HepG2 (cell line): ENCODE measurements at regions not wholly inside any gene's neighbourhood (a gene's known extent, or its start where the extent isn't known, plus 50 kb on each side); places are given as distances from the start of the nearest gene placed in this dataset.

Experiments
- ATAC-seq: fragments of 200-7000 bp; cut with Tn5 transposase; 3 replicates; pipeline ENCODE4 v1.9.1; 2020; ENCODE audit warnings: mild to moderate bottlenecking, moderate library complexity
- BruUV-seq: library from RNA; stranded (reverse); fragments of 400-500 nt; replicated peaks from 2 replicates; lab custom pipeline; 2021; lab: Mats Ljungman, UMichigan
- CTCF ChIA-PET: fragments of 300-600 bp; formaldehyde crosslinking; extraction: SDS; loops from one replicate; lab custom pipeline; 2021; ENCODE audit warnings: low total read pairs, inconsistent platforms, low intra/inter-chr PET ratio; lab: Yijun Ruan, JAX
- POLR2A ChIA-PET: fragments of 350-600 bp; sonication (Branson Sonifier 250); formaldehyde crosslinking; loops from one replicate; lab custom pipeline; 2020; ENCODE audit warnings: antibody characterized with exemption, inconsistent platforms; lab: Yijun Ruan, JAX
- DNase-seq: peaks from one replicate; pipeline ENCODE4 v3.0.0-alpha.2; 2015; ENCODE audit warnings: low spot score
- FAIRE-seq: peaks from 3 replicates; lab custom pipeline; 2011; peaks lifted over from hg19 to GRCh38; lab: Jason Lieb, UNC
- H2AFZ ChIP-seq: one replicate; pipeline ENCODE4 v1.6.1; 2011; ENCODE audit warnings: low read length, inconsistent platforms
- H3K27ac ChIP-seq: fragments of 300-600 bp; 3 replicates; pipeline ENCODE4 v1.8.0; 2011; ENCODE audit warnings: mixed run types, mild to moderate bottlenecking, mixed read lengths, low read length, inconsistent platforms; ENCODE audit not compliant: insufficient read depth; ENCODE audit errors: extremely low read length
- H3K27me3 ChIP-seq, 2 experiments: fragments of 200-600 bp in 1 of 2; 2 replicates in 1 of 2; 3 replicates in 1 of 2; pipeline versions ENCODE4 v1.6.0 to v1.8.0; 2011; ENCODE audit warnings: low read length in 2 of 2, mild to moderate bottlenecking in 2 of 2, moderate library complexity in 2 of 2, inconsistent platforms in 1 of 2; ENCODE audit not compliant: insufficient read depth in 2 of 2, control insufficient read depth in 1 of 2
- H3K36me3 ChIP-seq, 2 experiments: fragments of 200-600 bp in 1 of 2; replicated peaks in 1 of 2; 2 replicates in 1 of 2; 3 replicates in 1 of 2; pipeline versions ENCODE4 v1.5.1 to v1.8.0; 2011; ENCODE audit warnings: low read length in 2 of 2, inconsistent platforms in 1 of 2; ENCODE audit not compliant: insufficient read depth in 2 of 2, control insufficient read depth in 1 of 2
- H3K4me1 ChIP-seq: 2 replicates; pipeline ENCODE4 v1.5.1; 2012; ENCODE audit warnings: low read length, inconsistent platforms; ENCODE audit not compliant: insufficient read depth
- H3K4me2 ChIP-seq: 2 replicates; pipeline ENCODE4 v1.6.0; 2011; ENCODE audit warnings: low read depth, low read length, inconsistent platforms
- H3K4me3 ChIP-seq, 3 experiments: fragments of 200-600 bp in 1 of 3; sonication (generic), shearing (Covaris generic) in 1 of 3; replicated peaks in 1 of 3; 2 replicates each; pipeline ENCODE4 v1.5.1; 2011 to 2016; ENCODE audit warnings: low read length in 3 of 3, inconsistent platforms in 2 of 3, low read depth in 2 of 3, mild to moderate bottlenecking in 2 of 3, control low read depth in 1 of 3, mixed read lengths in 1 of 3; ENCODE audit not compliant: insufficient read depth in 1 of 3
- H3K79me2 ChIP-seq: one replicate; pipeline ENCODE4 v1.6.1; 2011; ENCODE audit warnings: low read length, inconsistent platforms; ENCODE audit not compliant: insufficient read depth
- H3K9ac ChIP-seq: 2 replicates; pipeline ENCODE4 v1.6.0; 2011; ENCODE audit warnings: mild to moderate bottlenecking, low read depth, low read length, inconsistent platforms; ENCODE audit not compliant: insufficient read depth
- H3K9me3 ChIP-seq: 2 replicates; pipeline ENCODE4 v1.5.1; 2012; ENCODE audit warnings: mild to moderate bottlenecking, low read length
- H4K20me1 ChIP-seq: 2 replicates; pipeline ENCODE4 v1.6.0; 2011; ENCODE audit warnings: inconsistent platforms, mild to moderate bottlenecking, low read length, moderate library complexity; ENCODE audit not compliant: insufficient read depth
- HMG20B ChIP-seq: conservative IDR thresholded peaks from 2 replicates; pipeline ENCODE4 v1.6.1; 2016; ENCODE audit warnings: missing genetic modification reagents, missing compliant biosample characterization
- TEAD3 ChIP-seq: optimal IDR thresholded peaks from 2 replicates; pipeline ENCODE3; 2016; ENCODE audit warnings: borderline replicate concordance
- THAP9 ChIP-seq: sonication (generic); formaldehyde crosslinking; IDR thresholded peaks from 2 replicates; pipeline ENCODE4; 2020; ENCODE audit warnings: missing genetic modification reagents, mild to moderate bottlenecking, borderline replicate concordance
- ZBTB43 ChIP-seq: sonication (generic); formaldehyde crosslinking; conservative IDR thresholded peaks from 2 replicates; pipeline ENCODE4 v1.4.0; 2020; ENCODE audit warnings: missing genetic modification reagents
- ZNF737 ChIP-seq: sonication (generic); formaldehyde crosslinking; IDR thresholded peaks from 2 replicates; pipeline ENCODE4 v1.5.0; 2020; ENCODE audit warnings: missing genetic modification reagents, mild to moderate bottlenecking, borderline replicate concordance
- WGBS: methylation state at CpG from one replicate; pipeline ENCODE4 v1.1.6; 2017; ENCODE audit warnings: low lambda C conversion rate; 5-methylcytosine and 5-hydroxymethylcytosine counted together
- in situ Hi-C: cut with HindIII; loops from 2 replicates; pipeline ENCODE4 v1.10.0; 2017; ENCODE audit warnings: low pct_unique_long_range_greater_than_20kb; ENCODE audit not compliant: extremely low pct_ligation_motif_present
- intact Hi-C: fragments of 100-400 bp; cut with micrococcal nuclease; formaldehyde crosslinking; loops from one replicate; pipeline ENCODE4 v1.10.0; 2022; ENCODE audit not compliant: unreplicated experiment

GRCh38 chr13:85333506-85334020, 465.7 kb downstream of the SLITRK6 start:
- no peak overlapping the region for H2AFZ ChIP-seq
- 1% methylated on average over 2 of the region's 2 CpGs for WGBS
- BruUV-seq: no TSS peak
- H3K79me2 ChIP-seq: no peaks in the 10 kb centered on the region
- no peaks in the 10 kb centered on the region for H3K36me3 ChIP-seq
- FAIRE-seq: no peak
- no peak overlapping the region for H3K4me3 ChIP-seq
- H4K20me1 ChIP-seq: no peaks in the 10 kb centered on the region
- no peak for DNase-seq
- no peaks in the 10 kb centered on the region for H3K9me3 ChIP-seq
- no peaks in the 10 kb centered on the region for H3K27me3 ChIP-seq
- TF ChIP-seq HMG20B (CRISPR knock-in tag) (no peak), TEAD3 (CRISPR knock-in tag) (no peak), ZBTB43 (no peak), ZNF737 (CRISPR knock-in tag) (no peak)
- TF ChIP-seq, all 625 proteins: peak for 0
- ATAC-seq: no peak
- in situ Hi-C loops: no loop called here
- H3K4me1 ChIP-seq: no peaks in the 10 kb centered on the region
- H3K9ac ChIP-seq: no peak overlapping the region
- ChIA-PET CTCF (no interaction called here), POLR2A (no interaction called here)
- H3K4me2 ChIP-seq: no peak overlapping the region
- H3K27ac ChIP-seq: no peak overlapping the region
- intact Hi-C loops: no loop called here

- H3K27ac ChIP-seq: no peak overlapping the region
- H4K20me1 ChIP-seq: no peaks in the 10 kb centered on the region
- ChIA-PET POLR2A (no interaction called here), CTCF (no interaction called here)
- 46% methylated on average over 2 of the region's 2 CpGs for WGBS
- no peaks in the 10 kb centered on the region for H3K36me3 ChIP-seq
- H3K4me1 ChIP-seq: no peaks in the 10 kb centered on the region
- no peak overlapping the region for H3K9ac ChIP-seq
- no peak overlapping the region for H2AFZ ChIP-seq
- H3K9me3 ChIP-seq: no peaks in the 10 kb centered on the region
- TF ChIP-seq THAP9: no peak
- TF ChIP-seq, all 625 proteins: peak for 0
- H3K79me2 ChIP-seq: no peaks in the 10 kb centered on the region
- DNase-seq: no peak
- H3K4me3 ChIP-seq: no peak overlapping the region
- no peak overlapping the region for H3K4me2 ChIP-seq
- in situ Hi-C loops: no loop called here
- no peaks in the 10 kb centered on the region for H3K27me3 ChIP-seq
- no peak for FAIRE-seq
- no TSS peak for BruUV-seq
- no peak for ATAC-seq
- intact Hi-C loops: no loop called here
Measured at GRCh38 chr13:85332615-85333014, 466.6 kb downstream of the SLITRK6 start.
